Stomach (tissue), 4 donors: ENCODE measurements at regions not wholly inside any gene's neighbourhood (a gene's known extent, or its start where the extent isn't known, plus 50 kb on each side); places are given as distances from the start of the nearest gene placed in this dataset.

Experiments used
- POLR2A ChIP-seq, 4 donors: fragments of 450-650 bp; IDR thresholded peaks; one replicate each; pipeline ENCODE4 v1.6.1; 2016; ENCODE audit warnings: antibody characterized with exemption in 4 of 4, control low read depth in 2 of 4, mild to moderate bottlenecking in 1 of 4, moderate library complexity in 1 of 4
- TF ChIP-seq, protein P1 (sequence below), 7 experiments: fragments of 450-650 bp in 4 of 7; fragments of 200-600 bp in 3 of 7; sonication (generic) in 3 of 7; IDR thresholded peaks; one replicate each; pipeline ENCODE4 v1.5.1; 2016 to 2019; ENCODE audit warnings: antibody characterized with exemption in 7 of 7, control low read depth in 2 of 7, mild to moderate bottlenecking in 1 of 7

DNA sequence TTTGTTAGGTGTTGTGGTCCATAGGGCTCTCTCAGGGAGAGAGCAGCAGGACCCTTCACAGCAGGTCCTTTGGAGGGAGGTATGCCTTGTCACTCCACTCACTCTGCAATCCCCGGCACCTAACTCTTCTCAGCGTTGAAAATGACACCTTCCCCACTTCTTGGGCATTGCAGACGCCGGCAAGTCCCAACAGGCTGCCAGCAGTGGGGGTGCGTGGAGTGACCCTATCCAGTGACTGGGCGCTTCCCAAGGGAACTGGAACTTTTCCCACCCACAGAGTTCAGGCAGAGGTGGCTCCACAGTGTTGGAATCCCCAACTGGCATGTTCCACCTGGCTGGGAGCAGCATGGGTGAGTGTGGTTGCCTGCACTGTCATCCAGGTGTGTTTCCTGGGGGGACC is 705.1 kb upstream of the FRG1 start:
- TF ChIP-seq, protein P1, sequence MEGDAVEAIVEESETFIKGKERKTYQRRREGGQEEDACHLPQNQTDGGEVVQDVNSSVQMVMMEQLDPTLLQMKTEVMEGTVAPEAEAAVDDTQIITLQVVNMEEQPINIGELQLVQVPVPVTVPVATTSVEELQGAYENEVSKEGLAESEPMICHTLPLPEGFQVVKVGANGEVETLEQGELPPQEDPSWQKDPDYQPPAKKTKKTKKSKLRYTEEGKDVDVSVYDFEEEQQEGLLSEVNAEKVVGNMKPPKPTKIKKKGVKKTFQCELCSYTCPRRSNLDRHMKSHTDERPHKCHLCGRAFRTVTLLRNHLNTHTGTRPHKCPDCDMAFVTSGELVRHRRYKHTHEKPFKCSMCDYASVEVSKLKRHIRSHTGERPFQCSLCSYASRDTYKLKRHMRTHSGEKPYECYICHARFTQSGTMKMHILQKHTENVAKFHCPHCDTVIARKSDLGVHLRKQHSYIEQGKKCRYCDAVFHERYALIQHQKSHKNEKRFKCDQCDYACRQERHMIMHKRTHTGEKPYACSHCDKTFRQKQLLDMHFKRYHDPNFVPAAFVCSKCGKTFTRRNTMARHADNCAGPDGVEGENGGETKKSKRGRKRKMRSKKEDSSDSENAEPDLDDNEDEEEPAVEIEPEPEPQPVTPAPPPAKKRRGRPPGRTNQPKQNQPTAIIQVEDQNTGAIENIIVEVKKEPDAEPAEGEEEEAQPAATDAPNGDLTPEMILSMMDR (IDR thresholded peaks at IDR 0.05) = no peak
- TF ChIP-seq POLR2A (IDR thresholded peaks at IDR 0.05) = no peak
